ENCODE measurements at regions not wholly inside any gene's neighbourhood (a gene's known extent, or its start where the extent isn't known, plus 50 kb on each side); places are given as distances from the start of the nearest gene placed in this dataset.

DNA sequence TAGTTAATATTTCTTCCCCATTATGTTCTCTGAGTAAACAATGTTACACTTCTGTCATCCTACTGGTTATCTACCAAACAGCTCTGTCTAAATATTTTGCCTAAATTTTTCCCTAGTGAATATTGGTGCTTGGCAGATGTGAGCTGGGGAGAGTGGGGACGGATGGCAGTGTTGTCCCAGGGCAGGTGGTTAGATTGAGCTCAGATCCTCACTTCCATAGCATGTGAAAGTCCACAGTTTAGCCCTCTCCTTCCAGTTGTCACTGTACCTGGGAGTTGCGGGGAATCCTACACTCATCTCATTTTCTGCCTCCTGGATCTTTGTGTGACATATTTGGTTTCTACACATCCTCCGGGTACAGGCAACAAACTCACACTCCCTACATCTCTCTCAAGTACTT lies 484.9 kb downstream of the EPM2A start:
- Histone ChIP-seq H3K27me3 (ENCODE audit: insufficient read depth, low read length) (no peaks in the 10 kb centered on the region), H3K4me3 (ENCODE audit: low read depth, low read length, poor library complexity, severe bottlenecking) (no peak overlapping the region), H3K9ac (ENCODE audit: low read length) (no peak overlapping the region), H2AFZ (ENCODE audit: low read length) (no peak overlapping the region), H3K27ac (ENCODE audit: low read depth, low read length, poor library complexity, severe bottlenecking) (no peak overlapping the region), H3K9me2 (ENCODE audit: low read depth, low read length) (no peaks in the 10 kb centered on the region), H3K4me2 (ENCODE audit: low read length) (no peak overlapping the region), H4K20me1 (ENCODE audit: insufficient read depth, low read length) (no peaks in the 10 kb centered on the region), H3K79me2 (ENCODE audit: insufficient read depth, low read length) (no peaks in the 10 kb centered on the region), H3K4me1 (ENCODE audit: insufficient read depth, low read length, severe bottlenecking) (no peaks in the 10 kb centered on the region), H3K36me3 (ENCODE audit: insufficient read depth, low read length) (no peaks in the 10 kb centered on the region), H3K9me3 (ENCODE audit: low read length) (no peaks in the 10 kb centered on the region), H3F3A (ENCODE audit: insufficient read depth, low read length) (no peaks in the 10 kb centered on the region)
- TF ChIP-seq, protein P1, sequence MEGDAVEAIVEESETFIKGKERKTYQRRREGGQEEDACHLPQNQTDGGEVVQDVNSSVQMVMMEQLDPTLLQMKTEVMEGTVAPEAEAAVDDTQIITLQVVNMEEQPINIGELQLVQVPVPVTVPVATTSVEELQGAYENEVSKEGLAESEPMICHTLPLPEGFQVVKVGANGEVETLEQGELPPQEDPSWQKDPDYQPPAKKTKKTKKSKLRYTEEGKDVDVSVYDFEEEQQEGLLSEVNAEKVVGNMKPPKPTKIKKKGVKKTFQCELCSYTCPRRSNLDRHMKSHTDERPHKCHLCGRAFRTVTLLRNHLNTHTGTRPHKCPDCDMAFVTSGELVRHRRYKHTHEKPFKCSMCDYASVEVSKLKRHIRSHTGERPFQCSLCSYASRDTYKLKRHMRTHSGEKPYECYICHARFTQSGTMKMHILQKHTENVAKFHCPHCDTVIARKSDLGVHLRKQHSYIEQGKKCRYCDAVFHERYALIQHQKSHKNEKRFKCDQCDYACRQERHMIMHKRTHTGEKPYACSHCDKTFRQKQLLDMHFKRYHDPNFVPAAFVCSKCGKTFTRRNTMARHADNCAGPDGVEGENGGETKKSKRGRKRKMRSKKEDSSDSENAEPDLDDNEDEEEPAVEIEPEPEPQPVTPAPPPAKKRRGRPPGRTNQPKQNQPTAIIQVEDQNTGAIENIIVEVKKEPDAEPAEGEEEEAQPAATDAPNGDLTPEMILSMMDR (IDR thresholded peaks at IDR 0.05; ENCODE audit: low read length) = no peak
- no peak for TF ChIP-seq EZH2 (IDR thresholded peaks at IDR 0.05; ENCODE audit: borderline replicate concordance, low read length)

DNA sequence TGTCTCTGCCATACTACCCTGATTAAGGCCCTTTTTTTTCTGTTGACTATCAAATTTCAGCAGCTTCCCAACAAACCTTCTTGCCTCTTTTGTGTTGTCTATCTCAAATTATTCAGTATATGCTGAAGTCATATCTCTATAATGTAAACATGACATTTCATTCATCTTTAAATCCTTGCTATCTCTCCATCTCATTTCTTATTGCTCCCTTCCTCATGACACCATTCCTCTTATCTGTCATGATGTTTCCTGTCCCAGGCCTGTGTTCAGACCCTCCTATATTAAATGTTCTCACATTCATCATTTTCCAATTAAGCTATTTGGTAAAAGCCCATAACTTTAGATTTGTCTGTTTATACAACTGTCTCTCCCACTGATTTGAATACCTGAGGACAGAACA lies 482.6 kb downstream of the EPM2A start:
- Histone ChIP-seq H3K9ac (ENCODE audit: low read length) (no peak overlapping the region), H3K4me2 (ENCODE audit: low read length) (no peak overlapping the region), H2AFZ (ENCODE audit: low read length) (no peak overlapping the region), H3K36me3 (ENCODE audit: insufficient read depth, low read length) (no peaks in the 10 kb centered on the region), H3F3A (ENCODE audit: insufficient read depth, low read length) (no peaks in the 10 kb centered on the region), H3K79me2 (ENCODE audit: insufficient read depth, low read length) (no peaks in the 10 kb centered on the region), H3K27me3 (ENCODE audit: insufficient read depth, low read length) (no peaks in the 10 kb centered on the region), H3K9me2 (ENCODE audit: low read depth, low read length) (no peaks in the 10 kb centered on the region), H3K4me1 (ENCODE audit: insufficient read depth, low read length, severe bottlenecking) (no peaks in the 10 kb centered on the region), H3K4me3 (ENCODE audit: low read depth, low read length, poor library complexity, severe bottlenecking) (no peak overlapping the region), H4K20me1 (ENCODE audit: insufficient read depth, low read length) (no peaks in the 10 kb centered on the region), H3K9me3 (ENCODE audit: low read length) (no peaks in the 10 kb centered on the region), H3K27ac (ENCODE audit: low read depth, low read length, poor library complexity, severe bottlenecking) (no peak overlapping the region)
- TF ChIP-seq EZH2 (IDR thresholded peaks at IDR 0.05; ENCODE audit: borderline replicate concordance, low read length) = no peak
- TF ChIP-seq, protein P1 (IDR thresholded peaks at IDR 0.05; ENCODE audit: low read length) = no peak

DNA sequence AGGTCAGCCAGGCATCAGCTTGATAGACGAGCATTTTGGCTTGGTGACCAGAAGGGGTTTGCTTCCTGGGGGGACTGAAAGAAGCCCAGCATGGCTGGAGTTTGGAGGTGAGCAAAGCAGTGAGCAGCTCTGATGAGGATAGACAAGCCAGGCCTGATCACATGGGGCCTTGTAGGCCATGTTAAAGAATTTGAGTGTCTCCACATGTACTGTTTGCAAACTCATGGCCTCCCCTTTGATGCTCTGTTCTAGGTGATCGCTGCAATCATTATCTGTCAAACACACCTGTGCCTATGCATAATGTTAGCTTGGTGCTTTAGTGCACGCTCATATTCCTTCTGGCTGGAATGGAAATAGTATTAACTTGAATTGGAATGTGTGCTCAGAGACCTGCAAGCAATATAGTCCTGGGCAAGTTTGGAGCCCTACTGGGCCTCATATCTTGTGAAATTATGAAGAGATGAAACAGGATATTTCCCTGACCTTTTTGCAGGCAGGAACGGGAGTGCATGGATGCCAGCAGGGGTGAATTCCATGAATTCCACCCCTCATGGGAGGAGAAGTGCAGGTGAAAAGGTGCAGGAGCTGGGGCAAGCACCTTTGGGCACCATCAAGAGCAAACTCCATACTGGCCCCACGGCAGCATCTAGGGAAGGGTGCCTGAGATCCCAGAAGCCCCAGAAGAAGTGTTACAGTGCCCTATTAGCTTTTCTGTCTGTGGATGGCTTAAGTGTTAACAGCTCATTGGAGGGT lies 480.5 kb downstream of the EPM2A start:
- H3K36me3 ChIP-seq (ENCODE audit: insufficient read depth, low read length) = no peaks in the 10 kb centered on the region
- no peaks in the 10 kb centered on the region for H3K9me3 ChIP-seq (ENCODE audit: low read length)
- H2AFZ ChIP-seq (ENCODE audit: low read length) = no peak overlapping the region
- no peaks in the 10 kb centered on the region for H3K9me2 ChIP-seq (ENCODE audit: low read depth, low read length)
- TF ChIP-seq, protein P1 (IDR thresholded peaks at IDR 0.05; ENCODE audit: low read length) = no peak
- TF ChIP-seq EZH2 (IDR thresholded peaks at IDR 0.05; ENCODE audit: borderline replicate concordance, low read length) = no peak
- no peak overlapping the region for H3K27ac ChIP-seq (ENCODE audit: low read depth, low read length, poor library complexity, severe bottlenecking)
- H3F3A ChIP-seq (ENCODE audit: insufficient read depth, low read length) = no peaks in the 10 kb centered on the region
- H3K4me2 ChIP-seq (ENCODE audit: low read length) = no peak overlapping the region
- H3K9ac ChIP-seq (ENCODE audit: low read length) = no peak overlapping the region
- H4K20me1 ChIP-seq (ENCODE audit: insufficient read depth, low read length) = no peaks in the 10 kb centered on the region
- no peaks in the 10 kb centered on the region for H3K79me2 ChIP-seq (ENCODE audit: insufficient read depth, low read length)
- H3K4me3 ChIP-seq (ENCODE audit: low read depth, low read length, poor library complexity, severe bottlenecking) = no peak overlapping the region
- no peaks in the 10 kb centered on the region for H3K4me1 ChIP-seq (ENCODE audit: insufficient read depth, low read length, severe bottlenecking)
- H3K27me3 ChIP-seq (ENCODE audit: insufficient read depth, low read length) = no peaks in the 10 kb centered on the region

All from OCI-LY1 (cell line).